ENCODE measurements at regions not wholly inside any gene's neighbourhood (a gene's known extent, or its start where the extent isn't known, plus 50 kb on each side); places are given as distances from the start of the nearest gene placed in this dataset.

DNA sequence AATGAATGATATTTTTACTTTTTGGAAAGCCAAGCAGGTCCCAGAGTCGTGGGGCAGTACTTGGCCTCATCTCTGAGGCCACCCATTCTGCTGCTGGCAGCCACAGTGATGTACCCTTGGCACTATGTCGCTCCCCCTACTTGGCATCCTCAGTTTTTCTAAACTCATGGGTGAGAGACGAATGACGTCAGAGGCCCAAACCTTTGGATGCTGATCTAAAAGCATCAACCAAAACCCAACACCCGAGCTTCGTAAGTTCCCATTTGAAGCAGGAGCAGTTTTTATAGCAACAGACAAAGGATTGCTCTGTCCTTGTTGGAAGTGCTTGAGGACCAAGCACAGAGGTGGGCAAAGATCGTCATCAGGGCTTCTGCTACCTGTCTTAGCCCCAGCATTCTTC lies 212.9 kb downstream of the PAX1 start:
- no peak for TF ChIP-seq GTF2F1 (IDR thresholded peaks at IDR 0.05; ENCODE audit: borderline replicate concordance, low read depth, low read length)
- TF ChIP-seq EZH2 (IDR thresholded peaks at IDR 0.05; ENCODE audit: low read depth, low read length, severe bottlenecking), result no peak
- TF ChIP-seq, protein P1, sequence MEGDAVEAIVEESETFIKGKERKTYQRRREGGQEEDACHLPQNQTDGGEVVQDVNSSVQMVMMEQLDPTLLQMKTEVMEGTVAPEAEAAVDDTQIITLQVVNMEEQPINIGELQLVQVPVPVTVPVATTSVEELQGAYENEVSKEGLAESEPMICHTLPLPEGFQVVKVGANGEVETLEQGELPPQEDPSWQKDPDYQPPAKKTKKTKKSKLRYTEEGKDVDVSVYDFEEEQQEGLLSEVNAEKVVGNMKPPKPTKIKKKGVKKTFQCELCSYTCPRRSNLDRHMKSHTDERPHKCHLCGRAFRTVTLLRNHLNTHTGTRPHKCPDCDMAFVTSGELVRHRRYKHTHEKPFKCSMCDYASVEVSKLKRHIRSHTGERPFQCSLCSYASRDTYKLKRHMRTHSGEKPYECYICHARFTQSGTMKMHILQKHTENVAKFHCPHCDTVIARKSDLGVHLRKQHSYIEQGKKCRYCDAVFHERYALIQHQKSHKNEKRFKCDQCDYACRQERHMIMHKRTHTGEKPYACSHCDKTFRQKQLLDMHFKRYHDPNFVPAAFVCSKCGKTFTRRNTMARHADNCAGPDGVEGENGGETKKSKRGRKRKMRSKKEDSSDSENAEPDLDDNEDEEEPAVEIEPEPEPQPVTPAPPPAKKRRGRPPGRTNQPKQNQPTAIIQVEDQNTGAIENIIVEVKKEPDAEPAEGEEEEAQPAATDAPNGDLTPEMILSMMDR (IDR thresholded peaks at IDR 0.05; ENCODE audit: control extremely low read depth in 1 of 3, insufficient read depth in 1 of 3, low read depth in 1 of 3, low read length in 3 of 3), result no peak
- no peak for TF ChIP-seq RAD21 (IDR thresholded peaks at IDR 0.05 in 1 of 2, conservative IDR thresholded peaks at IDR 0.05 in 1 of 2; ENCODE audit: low read depth in 2 of 2, low read length in 2 of 2)
- TF ChIP-seq BRCA1 (IDR thresholded peaks at IDR 0.05; ENCODE audit: low read depth, low read length), result no peak
- TF ChIP-seq SRF (IDR thresholded peaks at IDR 0.05; ENCODE audit: low read depth, low read length), result no peak
- TF ChIP-seq SP1 (IDR thresholded peaks at IDR 0.05; ENCODE audit: low read depth, low read length), result no peak
- TF ChIP-seq RFX5 (IDR thresholded peaks at IDR 0.05; ENCODE audit: borderline replicate concordance, low read depth, low read length), result no peak

Measured in H1 (cell line).